Activated CD4-positive, alpha-beta T cell treated with anti-CD3 and anti-CD28 coated beads, Interleukin-2, amount 10 ng/mL, durations not matched to agents 7 days and 5 days (primary cell): ENCODE measurements at regions not wholly inside any gene's neighbourhood (a gene's known extent, or its start where the extent isn't known, plus 50 kb on each side); places are given as distances from the start of the nearest gene placed in this dataset.

Experiments used
- CTCF ChIA-PET: fragments of 350-600 bp; sonication (Branson Sonifier 250); formaldehyde crosslinking; loops from one replicate; lab custom pipeline; 2021; ENCODE audit warnings: antibody characterized with exemption; lab: Charles Lee
- POLR2A ChIA-PET: fragments of 350-600 bp; sonication (Branson Sonifier 250); formaldehyde crosslinking; loops from one replicate; lab custom pipeline; 2021; ENCODE audit warnings: antibody characterized with exemption; lab: Charles Lee
- DNase-seq: peaks from one replicate; pipeline ENCODE4 v3.0.0-alpha.2; 2020
- H3K27ac Mint-ChIP-seq: one replicate; pipeline ENCODE4 v1.8.0; 2021; ENCODE audit warnings: mild to moderate bottlenecking, moderate library complexity, mixed read lengths
- H3K27me3 Mint-ChIP-seq: one replicate; pipeline ENCODE4 v1.8.0; 2021; ENCODE audit warnings: mixed read lengths
- H3K36me3 Mint-ChIP-seq: one replicate; pipeline ENCODE4 v1.8.0; 2021; ENCODE audit warnings: low read depth, mixed read lengths
- H3K4me1 Mint-ChIP-seq: one replicate; pipeline ENCODE4 v1.8.0; 2021; ENCODE audit warnings: mixed read lengths
- H3K4me3 Mint-ChIP-seq: one replicate; pipeline ENCODE4 v1.8.0; 2021; ENCODE audit warnings: mild to moderate bottlenecking, moderate library complexity, mixed read lengths
- H3K9me3 Mint-ChIP-seq: one replicate; pipeline ENCODE4 v1.8.0; 2021; ENCODE audit warnings: mixed read lengths

DNA sequence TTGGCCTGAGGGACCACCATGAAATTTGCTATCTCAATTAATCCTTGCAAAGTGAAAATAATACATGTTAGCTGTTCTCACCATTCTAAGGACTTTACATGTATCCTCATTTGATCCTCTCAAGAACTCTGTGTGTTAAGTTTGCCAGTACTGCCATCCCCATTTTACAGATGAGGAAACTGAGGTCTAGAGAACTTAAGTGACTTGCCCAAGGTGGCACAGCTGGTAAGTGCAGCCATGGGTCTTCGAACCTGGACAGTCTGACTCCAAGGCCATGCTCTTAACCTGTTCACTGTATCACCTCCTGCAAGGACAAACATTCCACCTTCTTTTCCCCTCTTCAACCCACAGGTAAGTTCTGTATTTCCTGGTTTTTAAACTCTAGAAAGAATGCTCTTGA is 85.3 kb upstream of the NFE2L3 start:
- Mint-ChIP-seq H3K4me1 (peaks cover under 1% of the 10 kb centered on the region), H3K27me3 (peaks cover 14% of the 10 kb centered on the region), H3K9me3 (no peaks in the 10 kb centered on the region), H3K4me3 (no peak overlapping the region), H3K27ac (no peak overlapping the region), H3K36me3 (no peaks in the 10 kb centered on the region)
- CTCF ChIA-PET = interaction anchor here (0.6 to 1.4 kb wide), 2 partner anchors 24 to 243 kb away, joined by 3 to 6 read pairs; no protein-coding TSS in a partner anchor
- DNase-seq = no peak
- POLR2A ChIA-PET = no interaction called here

GRCh38 chr7:26070290-26070689 is 81.7 kb upstream of the NFE2L3 start:
- Mint-ChIP-seq H3K36me3 (no peaks in the 10 kb centered on the region), H3K27me3 (peaks cover 22% of the 10 kb centered on the region), H3K4me3 (no peak overlapping the region), H3K9me3 (no peaks in the 10 kb centered on the region), H3K27ac (no peak overlapping the region), H3K4me1 (peaks cover 4% of the 10 kb centered on the region)
- POLR2A ChIA-PET = no interaction called here
- no peak for DNase-seq
- CTCF ChIA-PET = interaction anchor here (0.7 to 1.1 kb wide), 4 partner anchors 9 to 129 kb away, joined by 3 to 5 read pairs (median 3); no protein-coding TSS in a partner anchor

GRCh38 chr7:26071622-26072456 is 80.2 kb upstream of the NFE2L3 start:
- CTCF ChIA-PET = interaction anchor here (1.2 to 1.7 kb wide), 2 partner anchors 12 to 19 kb away, joined by 4 read pairs; no protein-coding TSS in a partner anchor
- H3K9me3 Mint-ChIP-seq = no peaks in the 10 kb centered on the region
- H3K27me3 Mint-ChIP-seq = peaks cover 23% of the 10 kb centered on the region
- no peak for DNase-seq
- peaks cover 4% of the 10 kb centered on the region for H3K4me1 Mint-ChIP-seq
- no peaks in the 10 kb centered on the region for H3K36me3 Mint-ChIP-seq
- no peak overlapping the region for H3K4me3 Mint-ChIP-seq
- no peak overlapping the region for H3K27ac Mint-ChIP-seq
- POLR2A ChIA-PET = no interaction called here

- CTCF ChIA-PET = interaction anchor here (0.6 to 1.7 kb wide), 2 partner anchors 11 to 18 kb away, joined by 4 read pairs; no protein-coding TSS in a partner anchor
- H3K9me3 Mint-ChIP-seq = no peaks in the 10 kb centered on the region
- no peaks in the 10 kb centered on the region for H3K36me3 Mint-ChIP-seq
- H3K4me3 Mint-ChIP-seq = no peak overlapping the region
- peaks cover 4% of the 10 kb centered on the region for H3K4me1 Mint-ChIP-seq
- POLR2A ChIA-PET = no interaction called here
- H3K27ac Mint-ChIP-seq = no peak overlapping the region
- peaks cover 26% of the 10 kb centered on the region for H3K27me3 Mint-ChIP-seq
- DNase-seq = no peak
These were observed 79.0 kb upstream of the NFE2L3 start for GRCh38 chr7:26073041-26073440.

GRCh38 chr7:26074919-26075318 is 77.1 kb upstream of the NFE2L3 start:
- peaks cover 13% of the 10 kb centered on the region for H3K4me1 Mint-ChIP-seq
- DNase-seq = no peak
- ChIA-PET POLR2A (no interaction called here), CTCF (interaction anchor here (0.7 to 1.0 kb wide), 2 partner anchors 9 to 77 kb away, joined by 3 to 4 read pairs; partner anchors contain the start of gene NFE2L3)
- H3K9me3 Mint-ChIP-seq = no peaks in the 10 kb centered on the region
- H3K27ac Mint-ChIP-seq = no peak overlapping the region
- H3K4me3 Mint-ChIP-seq = no peak overlapping the region
- peaks cover 38% of the 10 kb centered on the region for H3K27me3 Mint-ChIP-seq
- no peaks in the 10 kb centered on the region for H3K36me3 Mint-ChIP-seq

- ChIA-PET POLR2A (no interaction called here), CTCF (no interaction called here)
- no peak for DNase-seq
- H3K27me3 Mint-ChIP-seq = peaks cover 46% of the 10 kb centered on the region
- H3K4me3 Mint-ChIP-seq = no peak overlapping the region
- peaks cover 13% of the 10 kb centered on the region for H3K4me1 Mint-ChIP-seq
- no peaks in the 10 kb centered on the region for H3K9me3 Mint-ChIP-seq
- no peaks in the 10 kb centered on the region for H3K36me3 Mint-ChIP-seq
- H3K27ac Mint-ChIP-seq = no peak overlapping the region
These were observed 75.3 kb upstream of the NFE2L3 start for GRCh38 chr7:26076691-26077090.

DNA sequence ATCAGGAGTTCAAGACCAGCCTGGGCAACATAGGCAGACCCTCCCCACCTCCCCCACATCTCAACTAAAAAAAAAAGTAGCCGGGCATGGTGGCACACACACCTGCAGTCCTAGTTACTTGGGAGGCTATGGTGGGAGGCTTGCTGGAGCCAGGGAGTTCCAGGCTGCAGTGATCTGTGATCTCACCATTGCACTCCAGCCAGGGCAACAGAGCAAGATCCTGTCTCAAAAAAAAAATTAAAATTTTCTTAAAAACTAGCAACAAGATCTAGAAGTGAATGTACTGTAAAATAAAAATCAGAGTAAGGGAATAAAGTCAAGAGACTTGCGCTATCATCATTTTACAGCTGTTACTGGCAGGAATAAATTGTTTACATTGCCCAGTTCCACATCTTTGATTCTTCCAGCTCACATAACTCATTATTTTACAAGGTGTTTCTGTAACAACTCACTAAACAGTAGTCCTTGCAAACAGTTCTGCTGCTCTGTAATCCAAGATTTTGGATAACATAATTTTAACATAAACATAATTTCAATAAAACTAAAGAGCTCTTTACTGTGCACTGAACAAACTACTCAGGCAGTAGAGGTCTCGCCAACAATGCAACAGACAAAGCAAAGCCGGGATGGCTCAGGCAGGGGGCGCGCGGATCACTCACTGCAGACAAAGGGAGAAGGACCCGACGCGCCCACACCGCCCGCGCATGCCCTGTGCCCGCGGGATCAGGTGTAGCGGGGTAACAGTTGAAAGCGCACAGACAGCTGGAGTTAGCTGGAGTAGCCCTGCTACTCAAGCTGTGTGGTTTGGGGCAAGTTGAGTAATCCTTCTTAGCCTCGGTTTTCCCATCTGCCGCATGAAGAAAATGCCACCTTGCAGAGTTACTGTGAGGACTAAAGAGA is 73.3 kb upstream of the NFE2L3 start:
- ChIA-PET CTCF (interaction anchor here (0.7 to 6.9 kb wide), 12 partner anchors 9 to 291 kb away, joined by 3 to 34 read pairs (median 4); no protein-coding TSS in a partner anchor), POLR2A (no interaction called here)
- Mint-ChIP-seq H3K4me1 (peaks cover 9% of the 10 kb centered on the region), H3K27me3 (peaks cover 53% of the 10 kb centered on the region), H3K36me3 (no peaks in the 10 kb centered on the region), H3K9me3 (no peaks in the 10 kb centered on the region), H3K4me3 (no peak overlapping the region), H3K27ac (no peak overlapping the region)
- peak; percentile 84 for DNase-seq

DNA sequence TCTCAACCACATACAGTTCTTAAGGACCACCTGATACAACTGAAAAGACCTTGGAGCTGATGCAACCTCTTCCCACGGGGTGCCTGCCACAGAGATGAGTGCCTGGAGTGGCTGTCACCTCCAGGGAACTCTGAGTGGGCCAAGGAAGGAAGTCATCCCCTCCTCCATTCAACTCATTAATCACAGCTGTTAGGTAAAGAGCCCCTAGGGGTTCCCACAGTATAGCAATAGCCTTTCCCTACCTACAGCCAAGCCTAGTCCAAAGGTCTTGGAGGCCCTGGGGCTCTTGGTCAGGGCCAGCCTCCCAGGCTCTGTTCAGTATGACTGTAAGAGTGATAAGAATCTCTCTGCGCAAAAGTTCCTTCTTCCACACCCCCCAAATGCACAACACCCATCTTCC is 70.4 kb upstream of the NFE2L3 start:
- ChIA-PET CTCF (interaction anchor here (0.9 to 6.9 kb wide), 2 partner anchors 10 to 117 kb away, joined by 3 to 34 read pairs; no protein-coding TSS in a partner anchor), POLR2A (no interaction called here)
- Mint-ChIP-seq H3K36me3 (no peaks in the 10 kb centered on the region), H3K4me1 (peaks cover 9% of the 10 kb centered on the region), H3K9me3 (no peaks in the 10 kb centered on the region), H3K4me3 (no peak overlapping the region), H3K27ac (no peak overlapping the region), H3K27me3 (peaks cover 43% of the 10 kb centered on the region)
- DNase-seq = no peak

DNA sequence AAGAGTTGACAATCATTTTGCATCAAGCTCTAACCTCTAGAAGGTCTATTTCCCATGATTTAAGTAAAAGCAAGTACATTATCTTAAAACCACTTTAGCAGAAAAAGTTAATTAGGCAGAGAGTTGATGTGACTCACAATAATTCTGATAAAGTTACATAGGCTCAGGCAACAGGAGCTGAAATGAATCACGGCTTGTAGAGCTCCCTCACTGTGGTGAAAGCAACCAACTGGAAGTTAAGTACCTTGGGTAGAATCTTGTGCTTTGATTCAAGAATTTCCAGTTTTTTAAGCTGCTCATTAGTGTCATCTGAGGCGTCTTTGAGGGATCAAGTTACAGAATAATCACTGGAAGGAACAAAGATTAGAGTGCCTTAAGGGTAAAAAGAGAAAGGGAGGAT is 68.9 kb upstream of the NFE2L3 start:
- Mint-ChIP-seq H3K27ac (no peak overlapping the region), H3K4me3 (no peak overlapping the region), H3K9me3 (no peaks in the 10 kb centered on the region), H3K27me3 (peaks cover 38% of the 10 kb centered on the region), H3K4me1 (peaks cover 9% of the 10 kb centered on the region), H3K36me3 (no peaks in the 10 kb centered on the region)
- no peak for DNase-seq
- ChIA-PET CTCF (interaction anchor here (0.6 to 6.9 kb wide), 4 partner anchors 8 to 174 kb away, joined by 4 to 34 read pairs (median 4); no protein-coding TSS in a partner anchor), POLR2A (interaction anchor here (0.5 kb wide), 1 partner anchor 12 kb away, joined by 6 read pairs; no protein-coding TSS in a partner anchor)

DNA sequence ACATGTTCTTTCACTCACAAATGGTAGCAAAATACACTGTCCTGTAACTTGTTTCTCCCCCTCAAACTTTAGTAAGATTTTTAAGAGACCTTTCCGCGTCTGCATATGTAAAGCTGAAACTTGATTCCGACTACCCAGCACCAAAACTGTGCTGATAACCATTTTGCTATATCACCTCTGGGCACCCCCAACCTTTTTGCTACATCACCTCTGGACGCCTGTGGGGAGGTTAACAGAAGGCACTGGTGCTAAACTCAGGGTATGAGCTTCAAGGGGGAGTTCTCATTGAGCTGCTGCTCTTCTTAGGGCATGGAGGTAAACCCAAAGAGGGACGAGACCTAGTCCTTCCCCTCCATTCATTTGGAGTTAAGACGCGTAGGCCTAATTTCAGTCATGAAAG is 67.6 kb upstream of the NFE2L3 start:
- DNase-seq = no peak
- H3K36me3 Mint-ChIP-seq = no peaks in the 10 kb centered on the region
- H3K4me1 Mint-ChIP-seq = peaks cover under 1% of the 10 kb centered on the region
- H3K4me3 Mint-ChIP-seq = no peak overlapping the region
- ChIA-PET POLR2A (no interaction called here), CTCF (interaction anchor here (1.4 to 6.9 kb wide), 4 partner anchors 7 to 192 kb away, joined by 4 to 34 read pairs (median 4); no protein-coding TSS in a partner anchor)
- peaks cover 30% of the 10 kb centered on the region for H3K27me3 Mint-ChIP-seq
- H3K27ac Mint-ChIP-seq = no peak overlapping the region
- no peaks in the 10 kb centered on the region for H3K9me3 Mint-ChIP-seq

DNA sequence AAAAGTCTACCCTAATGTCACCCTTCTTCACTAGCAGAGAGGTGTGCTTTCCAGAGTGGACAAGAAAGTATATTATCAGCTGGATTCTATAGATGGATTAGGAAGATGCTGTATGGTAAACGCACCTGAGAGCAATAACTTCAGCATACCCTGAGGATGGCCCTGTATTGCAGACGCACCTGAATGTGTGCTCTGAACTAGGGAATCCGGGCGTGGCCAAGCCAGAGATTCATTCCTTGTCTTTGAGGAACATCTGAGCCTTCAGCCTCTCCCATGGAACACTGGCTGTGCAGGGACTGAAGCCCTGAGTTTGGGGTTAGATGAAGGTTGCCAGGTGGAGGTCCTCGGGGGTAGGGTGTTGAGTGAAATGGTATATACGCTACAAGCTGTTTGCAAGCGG is 66.2 kb upstream of the NFE2L3 start:
- Mint-ChIP-seq H3K9me3 (no peaks in the 10 kb centered on the region), H3K4me1 (peaks cover 8% of the 10 kb centered on the region), H3K4me3 (no peak overlapping the region), H3K27me3 (peaks cover 20% of the 10 kb centered on the region), H3K27ac (no peak overlapping the region), H3K36me3 (no peaks in the 10 kb centered on the region)
- ChIA-PET CTCF (interaction anchor here (0.6 to 1.3 kb wide), 2 partner anchors 17 to 284 kb away, joined by 3 read pairs; no protein-coding TSS in a partner anchor), POLR2A (no interaction called here)
- DNase-seq = no peak

- ChIA-PET CTCF (interaction anchor here (1.3 to 5.5 kb wide), 4 partner anchors 9 to 282 kb away, joined by 3 to 30 read pairs (median 4); partner anchors contain the start of gene HNRNPA2B1), POLR2A (no interaction called here)
- H3K27ac Mint-ChIP-seq = no peak overlapping the region
- DNase-seq = no peak
- peaks cover 10% of the 10 kb centered on the region for H3K27me3 Mint-ChIP-seq
- no peaks in the 10 kb centered on the region for H3K36me3 Mint-ChIP-seq
- H3K4me3 Mint-ChIP-seq = no peak overlapping the region
- no peaks in the 10 kb centered on the region for H3K9me3 Mint-ChIP-seq
- H3K4me1 Mint-ChIP-seq = peaks cover 23% of the 10 kb centered on the region
These were observed 64.5 kb upstream of the NFE2L3 start for GRCh38 chr7:26087321-26088091.
